Mucosa of descending colon (tissue), 3 donors: ENCODE measurements at regions not wholly inside any gene's neighbourhood (a gene's known extent, or its start where the extent isn't known, plus 50 kb on each side); places are given as distances from the start of the nearest gene placed in this dataset.

Experiments used
- ATAC-seq: fragments of 200-7000 bp; cut with Tn5 transposase; one replicate; pipeline ENCODE4 v1.9.1; 2020; ENCODE audit warnings: mild to moderate bottlenecking, moderate library complexity
- DNase-seq, 3 donors: peaks; one replicate each; pipeline ENCODE4 v3.0.0-alpha.2; 2020
- H3K36me3 ChIP-seq: fragments of 200-600 bp; one replicate; pipeline ENCODE4 v1.8.0; 2021; ENCODE audit warnings: low read depth, mild to moderate bottlenecking
- H3K4me1 ChIP-seq: fragments of 200-600 bp; one replicate; pipeline ENCODE4 v1.8.0; 2021; ENCODE audit warnings: low read depth, mild to moderate bottlenecking
- H3K4me3 ChIP-seq: fragments of 200-600 bp; one replicate; pipeline ENCODE4 v1.8.0; 2021; ENCODE audit warnings: mild to moderate bottlenecking
- H3K9me3 ChIP-seq: fragments of 200-600 bp; one replicate; pipeline ENCODE4 v1.8.0; 2021; ENCODE audit warnings: mild to moderate bottlenecking
- CTCF ChIP-seq: fragments of 200-600 bp; IDR thresholded peaks from one replicate; pipeline ENCODE4 v1.8.0; 2022; ENCODE audit warnings: antibody characterized with exemption, mild to moderate bottlenecking
- intact Hi-C, 2 donors: fragments of 100-400 bp; cut with DNase I in 1 of 2; cut with micrococcal nuclease in 1 of 2; formaldehyde crosslinking; loops; one replicate each; pipeline versions ENCODE4 v1.11.0 to v1.11.1; 2022; cut with DNase I, micrococcal nuclease
- donor health status: DM: no; HTN: no; CAD: no; lungs with moderate emphysema.
- donor health status: DM: no; HTN: no; CAD: no.
- donor health status: DM: no; HTN: yes; CAD: no.

- H3K4me3 ChIP-seq, result no peak overlapping the region
- DNase-seq (no peak), ATAC-seq (no peak)
- H3K36me3 ChIP-seq, result no peaks in the 10 kb centered on the region
- intact Hi-C loops, result no loop called here
- no peak for TF ChIP-seq CTCF
- no peaks in the 10 kb centered on the region for H3K9me3 ChIP-seq
- H3K4me1 ChIP-seq, result peaks cover 13% of the 10 kb centered on the region
Measured at GRCh38 chr21:43338951-43339350, 88.0 kb downstream of the SIK1 start.

- H3K9me3 ChIP-seq, result no peaks in the 10 kb centered on the region
- H3K4me1 ChIP-seq, result peaks cover 9% of the 10 kb centered on the region
- no peak overlapping the region for H3K4me3 ChIP-seq
- intact Hi-C loops, result no loop called here
- no peak for DNase-seq
- no peak for ATAC-seq
- no peaks in the 10 kb centered on the region for H3K36me3 ChIP-seq
- no peak for TF ChIP-seq CTCF
Measured at GRCh38 chr21:43337901-43338655, 88.9 kb downstream of the SIK1 start.

- H3K4me3 ChIP-seq, result no peak overlapping the region
- DNase-seq (no peak), ATAC-seq (no peak)
- no peaks in the 10 kb centered on the region for H3K36me3 ChIP-seq
- H3K9me3 ChIP-seq, result no peaks in the 10 kb centered on the region
- intact Hi-C loops, result no loop called here
- no peak for TF ChIP-seq CTCF
- peaks cover 8% of the 10 kb centered on the region for H3K4me1 ChIP-seq
Measured at GRCh38 chr21:43335119-43335518, 91.8 kb downstream of the SIK1 start.

GRCh38 chr21:43334214-43334958, 92.5 kb downstream of the SIK1 start:
- ATAC-seq (no peak), DNase-seq (no peak)
- intact Hi-C loops, result no loop called here
- no peak for TF ChIP-seq CTCF
- Histone ChIP-seq H3K4me3 (no peak overlapping the region), H3K4me1 (peaks cover 8% of the 10 kb centered on the region), H3K9me3 (no peaks in the 10 kb centered on the region), H3K36me3 (no peaks in the 10 kb centered on the region)

GRCh38 chr21:43333298-43334062, 93.5 kb downstream of the SIK1 start:
- intact Hi-C loops, result no loop called here
- H3K9me3 ChIP-seq, result no peaks in the 10 kb centered on the region
- DNase-seq, result peak in 1 of 3 donors; percentile 36
- peaks cover 8% of the 10 kb centered on the region for H3K4me1 ChIP-seq
- no peaks in the 10 kb centered on the region for H3K36me3 ChIP-seq
- no peak for TF ChIP-seq CTCF
- peak; percentile 51 for ATAC-seq
- H3K4me3 ChIP-seq, result no peak overlapping the region
